HFFc6 (cell line): ENCODE measurements at regions not wholly inside any gene's neighbourhood (a gene's known extent, or its start where the extent isn't known, plus 50 kb on each side); places are given as distances from the start of the nearest gene placed in this dataset.

Experiments used
- DNase-seq: peaks from one replicate; pipeline ENCODE4 v3.0.0-alpha.2; 2018
- H3K27ac Mint-ChIP-seq: 2 replicates; pipeline ENCODE4 v1.8.0; 2020; ENCODE audit warnings: mild to moderate bottlenecking, mixed read lengths
- H3K27me3 Mint-ChIP-seq: 2 replicates; pipeline ENCODE4 v1.8.0; 2021; ENCODE audit warnings: mild to moderate bottlenecking, moderate library complexity, mixed read lengths; ENCODE audit not compliant: insufficient read depth
- H3K36me3 Mint-ChIP-seq: 2 replicates; pipeline ENCODE4 v1.8.0; 2021; ENCODE audit warnings: low read depth, mixed read lengths
- H3K4me1 Mint-ChIP-seq: 2 replicates; pipeline ENCODE4 v1.8.0; 2020; ENCODE audit warnings: low read depth, mixed read lengths
- H3K4me3 Mint-ChIP-seq: 2 replicates; pipeline ENCODE4 v1.8.0; 2020; ENCODE audit warnings: mild to moderate bottlenecking, moderate library complexity, mixed read lengths
- H3K9me3 Mint-ChIP-seq: 2 replicates; pipeline ENCODE4 v1.8.0; 2020; ENCODE audit warnings: mild to moderate bottlenecking, mixed read lengths
- CTCF ChIP-seq: fragments of 200-600 bp; sonication (generic); IDR thresholded peaks from 2 replicates; pipeline ENCODE4 v1.5.0; 2021; ENCODE audit warnings: antibody characterized with exemption, mild to moderate bottlenecking

- TF ChIP-seq CTCF: no peak
- Mint-ChIP-seq H3K4me3 (no peak overlapping the region), H3K27ac (no peak overlapping the region), H3K4me1 (no peaks in the 10 kb centered on the region), H3K36me3 (no peaks in the 10 kb centered on the region), H3K27me3 (no peaks in the 10 kb centered on the region), H3K9me3 (peaks cover 33% of the 10 kb centered on the region)
- DNase-seq: no peak
Observed at GRCh38 chr11:92692826-92693546, 276.5 kb upstream of the MTNR1B start.

- Mint-ChIP-seq H3K27ac (no peak overlapping the region), H3K9me3 (peaks cover 46% of the 10 kb centered on the region), H3K4me1 (no peaks in the 10 kb centered on the region), H3K4me3 (no peak overlapping the region), H3K27me3 (no peaks in the 10 kb centered on the region; the same call in 1 of the 2 replicates), H3K36me3 (no peaks in the 10 kb centered on the region)
- no peak for DNase-seq
- TF ChIP-seq CTCF: no peak
Observed at GRCh38 chr11:92696076-92696475, 273.4 kb upstream of the MTNR1B start.

- no peak for DNase-seq
Observed at GRCh38 chr11:92697461-92698312, 271.8 kb upstream of the MTNR1B start.

GRCh38 chr11:92698742-92699141 is 270.7 kb upstream of the MTNR1B start:
- H3K27ac Mint-ChIP-seq: no peak overlapping the region
- TF ChIP-seq CTCF: no peak
- peaks cover 44% of the 10 kb centered on the region for H3K9me3 Mint-ChIP-seq
- no peak for DNase-seq
- no peaks in the 10 kb centered on the region for H3K36me3 Mint-ChIP-seq
- H3K4me3 Mint-ChIP-seq: no peak overlapping the region
- H3K4me1 Mint-ChIP-seq: no peaks in the 10 kb centered on the region; the same call in 1 of the 2 replicates
- no peaks in the 10 kb centered on the region; the same call in 1 of the 2 replicates for H3K27me3 Mint-ChIP-seq

More at GRCh38 chr11:92697461-92698312, 271.8 kb upstream of the MTNR1B start:
- Mint-ChIP-seq H3K4me1 (no peaks in the 10 kb centered on the region), H3K27me3 (no peaks in the 10 kb centered on the region; the same call in 1 of the 2 replicates), H3K4me3 (peak overlapping the region; percentile 66; the same call in 1 of the 2 replicates), H3K36me3 (no peaks in the 10 kb centered on the region), H3K27ac (peak overlapping the region; percentile 40; the same call in 1 of the 2 replicates), H3K9me3 (peaks cover 41% of the 10 kb centered on the region)
- no peak for TF ChIP-seq CTCF

GRCh38 chr11:92702037-92702804 is 267.2 kb upstream of the MTNR1B start:
- DNase-seq: no peak
- Mint-ChIP-seq H3K27me3 (no peaks in the 10 kb centered on the region; the same call in 1 of the 2 replicates), H3K36me3 (no peaks in the 10 kb centered on the region), H3K4me3 (no peak overlapping the region), H3K9me3 (peaks cover 49% of the 10 kb centered on the region), H3K27ac (no peak overlapping the region), H3K4me1 (no peaks in the 10 kb centered on the region; the same call in 1 of the 2 replicates)
- no peak for TF ChIP-seq CTCF
